GM23338 (cell line): ENCODE measurements at regions not wholly inside any gene's neighbourhood (a gene's known extent, or its start where the extent isn't known, plus 50 kb on each side); places are given as distances from the start of the nearest gene placed in this dataset.

ENCODE experiments used
- ATAC-seq: fragments of 200-7000 bp; cut with Tn5 transposase; 3 replicates; pipeline ENCODE4 v1.9.1; 2020
- DNase-seq: peaks from one replicate; pipeline ENCODE4 v3.0.0-alpha.2; 2015; ENCODE audit warnings: low spot score
- H2AFZ ChIP-seq: fragments of 200-600 bp; sonication (generic); 2 replicates; pipeline ENCODE4 v1.8.0; 2016; ENCODE audit warnings: antibody characterized with exemption, mild to moderate bottlenecking, moderate library complexity
- H3F3A ChIP-seq: fragments of 200-600 bp; sonication (generic); replicated peaks from 2 replicates; pipeline ENCODE4 v1.8.0; 2017; ENCODE audit warnings: antibody characterized with exemption, mixed run types, low read depth
- H3K27ac ChIP-seq: fragments of 200-600 bp; sonication (generic); 2 replicates; pipeline ENCODE4 v1.6.1; 2016; ENCODE audit warnings: low read depth
- H3K27me3 ChIP-seq: fragments of 200-600 bp; sonication (generic); 2 replicates; pipeline ENCODE4 v1.8.0; 2016; ENCODE audit warnings: mild to moderate bottlenecking, mixed run types, moderate library complexity; ENCODE audit not compliant: insufficient read depth
- H3K36me3 ChIP-seq: fragments of 200-600 bp; sonication (generic); 2 replicates; pipeline ENCODE4 v1.8.0; 2016; ENCODE audit warnings: mild to moderate bottlenecking; ENCODE audit not compliant: insufficient read depth
- H3K4me1 ChIP-seq: fragments of 200-600 bp; sonication (generic); 2 replicates; pipeline ENCODE4 v1.8.0; 2016; ENCODE audit warnings: mild to moderate bottlenecking, moderate library complexity; ENCODE audit not compliant: insufficient read depth
- H3K4me2 ChIP-seq: fragments of 200-600 bp; sonication (generic); 2 replicates; pipeline ENCODE4 v1.7.1; 2017; ENCODE audit warnings: mixed run types
- H3K4me3 ChIP-seq: fragments of 200-600 bp; sonication (generic); 2 replicates; pipeline ENCODE4 v1.6.1; 2016; ENCODE audit warnings: mixed run types
- H3K79me2 ChIP-seq: fragments of 200-600 bp; sonication (generic); replicated peaks from 2 replicates; pipeline ENCODE4 v1.8.0; 2017; ENCODE audit warnings: mild to moderate bottlenecking; ENCODE audit not compliant: insufficient read depth
- H3K9me2 ChIP-seq: fragments of 200-600 bp; sonication (generic); 2 replicates; pipeline ENCODE4 v1.8.0; 2017; ENCODE audit not compliant: insufficient read depth
- H4K20me1 ChIP-seq: fragments of 200-600 bp; sonication (generic); replicated peaks from 2 replicates; pipeline ENCODE4 v1.8.0; 2017; ENCODE audit warnings: mild to moderate bottlenecking; ENCODE audit not compliant: insufficient read depth
- H3K27ac Mint-ChIP-seq: 2 replicates; pipeline ENCODE4 v1.8.0; 2020; ENCODE audit warnings: inconsistent platforms, mild to moderate bottlenecking, moderate library complexity, mixed read lengths
- H3K27me3 Mint-ChIP-seq: 3 replicates; pipeline ENCODE4 v1.8.0; 2022; ENCODE audit warnings: low read depth, mild to moderate bottlenecking, moderate library complexity, mixed read lengths, inconsistent platforms; ENCODE audit not compliant: insufficient read depth, poor library complexity
- H3K36me3 Mint-ChIP-seq: 3 replicates; pipeline ENCODE4 v1.8.0; 2021; ENCODE audit warnings: low read depth, mild to moderate bottlenecking, inconsistent platforms, moderate library complexity, mixed read lengths
- H3K4me1 Mint-ChIP-seq: 3 replicates; pipeline ENCODE4 v1.8.0; 2020; ENCODE audit warnings: mild to moderate bottlenecking, inconsistent platforms, mixed read lengths
- H3K4me3 Mint-ChIP-seq: 3 replicates; pipeline ENCODE4 v1.8.0; 2021; ENCODE audit warnings: moderate library complexity, mild to moderate bottlenecking, inconsistent platforms, mixed read lengths
- H3K9me3 Mint-ChIP-seq: 3 replicates; pipeline ENCODE4 v1.8.0; 2020; ENCODE audit warnings: moderate library complexity, mild to moderate bottlenecking, inconsistent platforms, mixed read lengths
- CREB1 ChIP-seq: fragments of 250-450 bp; sonication (Bioruptor Pico); IDR thresholded peaks from 2 replicates; pipeline ENCODE4 v1.5.0; 2020; ENCODE audit warnings: low read depth, mild to moderate bottlenecking, moderate library complexity
- EZH2 ChIP-seq: fragments of 200-600 bp; sonication (generic); IDR thresholded peaks from one replicate; pipeline ENCODE4 v1.8.0; 2017; ENCODE audit warnings: antibody characterized with exemption, mild to moderate bottlenecking, low read depth; ENCODE audit not compliant: unreplicated experiment
- EZH2phosphoT487 ChIP-seq: fragments of 200-600 bp; sonication (generic); IDR thresholded peaks from one replicate; pipeline ENCODE4 v1.8.1; 2018; ENCODE audit warnings: antibody characterized with exemption; ENCODE audit not compliant: unreplicated experiment
- JUNB ChIP-seq: IDR thresholded peaks from one replicate; pipeline ENCODE4 v1.6.1; 2016; ENCODE audit warnings: antibody characterized with exemption; ENCODE audit not compliant: unreplicated experiment
- NANOG ChIP-seq: IDR thresholded peaks from 2 replicates; pipeline ENCODE4 v1.6.1; 2016; ENCODE audit warnings: antibody characterized with exemption, borderline replicate concordance
- POLR2AphosphoS5 ChIP-seq: IDR thresholded peaks from 2 replicates; pipeline ENCODE4 v1.6.1; 2016; ENCODE audit warnings: antibody characterized with exemption, low read depth
- REST ChIP-seq: IDR thresholded peaks from one replicate; pipeline ENCODE4 v1.6.1; 2018; ENCODE audit warnings: antibody characterized with exemption; ENCODE audit not compliant: unreplicated experiment
- STAT1 ChIP-seq: IDR thresholded peaks from one replicate; pipeline ENCODE4 v1.6.1; 2016; ENCODE audit warnings: antibody characterized with exemption; ENCODE audit not compliant: unreplicated experiment
- ZNF114 ChIP-seq: fragments of 250-450 bp; sonication (Bioruptor Pico); IDR thresholded peaks from 2 replicates; pipeline ENCODE4 v1.5.0; 2020; ENCODE audit warnings: mild to moderate bottlenecking, moderate library complexity
- ZNF331 ChIP-seq: fragments of 250-450 bp; sonication (Bioruptor Pico); IDR thresholded peaks from 2 replicates; pipeline ENCODE4 v1.5.0; 2020; ENCODE audit warnings: low read depth, mild to moderate bottlenecking, moderate library complexity
- ZNF462 ChIP-seq: fragments of 250-450 bp; sonication (Bioruptor Pico); IDR thresholded peaks from 2 replicates; pipeline ENCODE4 v1.5.0; 2020; ENCODE audit warnings: mild to moderate bottlenecking, moderate library complexity

- Histone ChIP-seq H3K4me3 (no peak overlapping the region), H3K27ac (no peak overlapping the region), H3K4me1 (no peaks in the 10 kb centered on the region), H3K27me3 (no peaks in the 10 kb centered on the region), H3K36me3 (no peaks in the 10 kb centered on the region), H3F3A (no peaks in the 10 kb centered on the region), H3K9me2 (peaks cover 14% of the 10 kb centered on the region; the same call in 1 of the 2 replicates), H4K20me1 (no peaks in the 10 kb centered on the region; the same call in 1 of the 2 replicates), H2AFZ (peak overlapping the region; percentile 43; the same call in 1 of the 2 replicates), H3K79me2 (no peaks in the 10 kb centered on the region), H3K4me2 (no peak overlapping the region)
- no peaks in the 10 kb centered on the region for H3K36me3 Mint-ChIP-seq
- ATAC-seq (no peak), DNase-seq (no peak)
- H3K27me3 Mint-ChIP-seq, result no peaks in the 10 kb centered on the region
- H3K9me3 Mint-ChIP-seq, result no peaks in the 10 kb centered on the region; the same call in 2 of the 3 replicates
- H3K27ac Mint-ChIP-seq, result no peak overlapping the region
- no peak overlapping the region for H3K4me3 Mint-ChIP-seq
- TF ChIP-seq ZNF331 (CRISPR knock-in tag), result no peak
- no peak for TF ChIP-seq JUNB
- TF ChIP-seq NANOG, result no peak
- TF ChIP-seq ZNF462, result no peak
- TF ChIP-seq POLR2AphosphoS5, result no peak
- TF ChIP-seq STAT1, result no peak
- no peak for TF ChIP-seq EZH2
- TF ChIP-seq EZH2phosphoT487, result no peak
- no peak for TF ChIP-seq ZNF114 (CRISPR knock-in tag)
- TF ChIP-seq CREB1 (CRISPR knock-in tag), result no peak
- TF ChIP-seq REST, result no peak
- peaks cover 16% of the 10 kb centered on the region for H3K4me1 Mint-ChIP-seq
These were observed 174.1 kb downstream of the UXS1 start for GRCh38 chr2:106020032-106020431.
